ENCODE measurements at regions not wholly inside any gene's neighbourhood (a gene's known extent, or its start where the extent isn't known, plus 50 kb on each side); places are given as distances from the start of the nearest gene placed in this dataset.

GRCh38 chr3:191702121-191702520 lies 241.2 kb downstream of the PYDC2 start:
- no peak for TF ChIP-seq YY1 (IDR thresholded peaks at IDR 0.05; ENCODE audit: insufficient read depth, insufficient read length)
- no peak for TF ChIP-seq SUZ12 (IDR thresholded peaks at IDR 0.05; ENCODE audit: extremely low read depth, insufficient read depth, insufficient read length)

Measured in NT2/D1 (cell line).